ENCODE measurements at regions not wholly inside any gene's neighbourhood (a gene's known extent, or its start where the extent isn't known, plus 50 kb on each side); places are given as distances from the start of the nearest gene placed in this dataset.

GRCh38 chrX:76657499-76657898, 230.0 kb downstream of the MAGEE1 start:
- ChIA-PET POLR2A (ENCODE audit: unreplicated experiment) (no interaction called here), CTCF (no interaction called here)
- H3K4me2 ChIP-seq (ENCODE audit: low read length) = no peak overlapping the region
- H3K9me2 ChIP-seq (replicated peaks; ENCODE audit: low read length) = no peaks in the 10 kb centered on the region
- TF ChIP-seq EZH2 (IDR thresholded peaks at IDR 0.05; ENCODE audit: low read length, unreplicated experiment) (no peak), EZH2phosphoT487 (IDR thresholded peaks at IDR 0.05; ENCODE audit: borderline replicate concordance, low read length) (no peak)
- TF ChIP-seq, protein P1, sequence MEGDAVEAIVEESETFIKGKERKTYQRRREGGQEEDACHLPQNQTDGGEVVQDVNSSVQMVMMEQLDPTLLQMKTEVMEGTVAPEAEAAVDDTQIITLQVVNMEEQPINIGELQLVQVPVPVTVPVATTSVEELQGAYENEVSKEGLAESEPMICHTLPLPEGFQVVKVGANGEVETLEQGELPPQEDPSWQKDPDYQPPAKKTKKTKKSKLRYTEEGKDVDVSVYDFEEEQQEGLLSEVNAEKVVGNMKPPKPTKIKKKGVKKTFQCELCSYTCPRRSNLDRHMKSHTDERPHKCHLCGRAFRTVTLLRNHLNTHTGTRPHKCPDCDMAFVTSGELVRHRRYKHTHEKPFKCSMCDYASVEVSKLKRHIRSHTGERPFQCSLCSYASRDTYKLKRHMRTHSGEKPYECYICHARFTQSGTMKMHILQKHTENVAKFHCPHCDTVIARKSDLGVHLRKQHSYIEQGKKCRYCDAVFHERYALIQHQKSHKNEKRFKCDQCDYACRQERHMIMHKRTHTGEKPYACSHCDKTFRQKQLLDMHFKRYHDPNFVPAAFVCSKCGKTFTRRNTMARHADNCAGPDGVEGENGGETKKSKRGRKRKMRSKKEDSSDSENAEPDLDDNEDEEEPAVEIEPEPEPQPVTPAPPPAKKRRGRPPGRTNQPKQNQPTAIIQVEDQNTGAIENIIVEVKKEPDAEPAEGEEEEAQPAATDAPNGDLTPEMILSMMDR (conservative IDR thresholded peaks at IDR 0.05; ENCODE audit: low read depth, low read length) = no peak
- no peaks in the 10 kb centered on the region for H3F3A ChIP-seq (ENCODE audit: low read length, unreplicated experiment)
- no TSS peak for BruUV-seq (replicated peaks)
- no peak for DNase-seq
- intact Hi-C loops (cut with micrococcal nuclease) = no loop called here
- no peaks in the 10 kb centered on the region for H3K27me3 ChIP-seq (ENCODE audit: low read length)
- H3K9ac ChIP-seq (ENCODE audit: low read length) = no peak overlapping the region
- H3K4me3 ChIP-seq (ENCODE audit: low read length) = no peak overlapping the region
- H3K9me3 ChIP-seq (ENCODE audit: low read length) = no peaks in the 10 kb centered on the region
- H3K4me1 ChIP-seq (ENCODE audit: insufficient read depth, low read length) = no peaks in the 10 kb centered on the region
- no peaks in the 10 kb centered on the region for H3K36me3 ChIP-seq (ENCODE audit: low read depth, low read length)
- no peak for ATAC-seq
- H3K79me2 ChIP-seq (ENCODE audit: low read length) = no peaks in the 10 kb centered on the region
- no peak overlapping the region for H2AFZ ChIP-seq (ENCODE audit: low read length)
- H4K20me1 ChIP-seq (ENCODE audit: low read length) = no peaks in the 10 kb centered on the region
- no peak overlapping the region for H3K27ac ChIP-seq (ENCODE audit: low read length)
